ENCODE measurements at regions not wholly inside any gene's neighbourhood (a gene's known extent, or its start where the extent isn't known, plus 50 kb on each side); places are given as distances from the start of the nearest gene placed in this dataset.

- TF ChIP-seq CTCF (IDR thresholded peaks at IDR 0.05), result no peak
- TF ChIP-seq POLR2A (IDR thresholded peaks at IDR 0.05), result no peak
Observed at GRCh38 chr7:46630031-46630430, 709.0 kb upstream of the IGFBP3 start.

Measured in thyroid gland (tissue), 4 donors.